ENCODE measurements at regions not wholly inside any gene's neighbourhood (a gene's known extent, or its start where the extent isn't known, plus 50 kb on each side); places are given as distances from the start of the nearest gene placed in this dataset.
"Not testable (repeated sequence)": the region's sequence is repeated elsewhere in the genome, so short reads cannot be mapped to it uniquely, and the experiment has no call there.

- DNase-seq = not testable (repeated sequence)
These were observed 93.1 kb upstream of the THOC3 start for GRCh38 chr5:176061269-176061622.

GRCh38 chr5:176061660-176062059 is 93.5 kb upstream of the THOC3 start:
- DNase-seq = not testable (repeated sequence)

GRCh38 chr5:176066262-176066945 is 98.3 kb upstream of the THOC3 start:
- DNase-seq = not testable (repeated sequence)

GRCh38 chr5:176067162-176067561 is 99.0 kb upstream of the THOC3 start:
- not testable (repeated sequence) for DNase-seq

GRCh38 chr5:176067948-176068347 is 99.8 kb upstream of the THOC3 start:
- DNase-seq = not testable (repeated sequence)

- DNase-seq = not testable (repeated sequence)
These were observed 106.0 kb upstream of the THOC3 start for GRCh38 chr5:176073996-176074571.

- DNase-seq = not testable (repeated sequence)
These were observed 115.6 kb upstream of the THOC3 start for GRCh38 chr5:176083717-176084116.

GRCh38 chr5:176103083-176103482 is 135.0 kb upstream of the THOC3 start:
- DNase-seq = not testable (repeated sequence)

GRCh38 chr5:176112888-176113287 is 125.3 kb upstream of the SIMC1 start:
- DNase-seq = not testable (repeated sequence)

- not testable (repeated sequence) for DNase-seq
These were observed 124.4 kb upstream of the SIMC1 start for GRCh38 chr5:176113673-176114335.

- not testable (repeated sequence) for DNase-seq
These were observed 123.4 kb upstream of the SIMC1 start for GRCh38 chr5:176114825-176115224.

GRCh38 chr5:176117699-176118238 is 120.5 kb upstream of the SIMC1 start:
- not testable (repeated sequence) for DNase-seq

- DNase-seq = not testable (repeated sequence)
These were observed 115.9 kb upstream of the SIMC1 start for GRCh38 chr5:176122361-176122760.

- DNase-seq = not testable (repeated sequence)
These were observed 114.1 kb upstream of the SIMC1 start for GRCh38 chr5:176124120-176124519.

- DNase-seq = no peak
These were observed 106.5 kb upstream of the SIMC1 start for GRCh38 chr5:176131771-176132170.

- DNase-seq = no peak
These were observed 105.5 kb upstream of the SIMC1 start for GRCh38 chr5:176132471-176133288.

- DNase-seq = no peak
These were observed 104.8 kb upstream of the SIMC1 start for GRCh38 chr5:176133289-176133870.

- DNase-seq = no peak
These were observed 104.3 kb upstream of the SIMC1 start for GRCh38 chr5:176133877-176134276.

GRCh38 chr5:176134529-176135223 is 103.5 kb upstream of the SIMC1 start:
- no peak for DNase-seq

- DNase-seq = not testable (repeated sequence)
These were observed 98.1 kb upstream of the SIMC1 start for GRCh38 chr5:176140138-176140537.

- no peak for DNase-seq
These were observed 93.7 kb upstream of the SIMC1 start for GRCh38 chr5:176144508-176144907.

GRCh38 chr5:176149948-176150347 is 88.3 kb upstream of the SIMC1 start:
- DNase-seq = not testable (repeated sequence)

Measured in NCI-H1092 (cell line).